Neural progenitor cell (in vitro differentiated cells): ENCODE measurements at regions not wholly inside any gene's neighbourhood (a gene's known extent, or its start where the extent isn't known, plus 50 kb on each side); places are given as distances from the start of the nearest gene placed in this dataset.

Source experiments
- DNase-seq: peaks from one replicate; pipeline ENCODE4 v3.0.0-alpha.2; 2016; ENCODE audit warnings: low spot score
- H2AFZ ChIP-seq: fragments of 200-600 bp; sonication (generic); replicated peaks from 2 replicates; pipeline ENCODE4 v1.6.1; 2016; ENCODE audit warnings: antibody characterized with exemption
- H3F3A ChIP-seq: fragments of 200-600 bp; sonication (generic); 2 replicates; pipeline ENCODE4 v1.6.1; 2016; ENCODE audit warnings: antibody characterized with exemption, low read depth
- H3K27ac ChIP-seq: fragments of 200-600 bp; sonication (generic); 2 replicates; pipeline ENCODE4 v1.5.1; 2016; ENCODE audit warnings: mild to moderate bottlenecking
- H3K27me3 ChIP-seq: fragments of 200-600 bp; sonication (generic); 2 replicates; pipeline ENCODE4 v1.6.1; 2016; ENCODE audit warnings: mild to moderate bottlenecking, moderate library complexity
- H3K36me3 ChIP-seq: fragments of 200-600 bp; sonication (generic); 2 replicates; pipeline ENCODE4 v1.5.1; 2016
- H3K4me1 ChIP-seq: fragments of 200-600 bp; sonication (generic); 2 replicates; pipeline ENCODE4 v1.6.1; 2016; ENCODE audit warnings: mixed run types
- H3K4me2 ChIP-seq: fragments of 200-600 bp; sonication (generic); 2 replicates; pipeline ENCODE4 v1.6.1; 2016
- H3K4me3 ChIP-seq: fragments of 200-600 bp; sonication (generic); 2 replicates; pipeline ENCODE4 v1.5.1; 2016
- H3K79me2 ChIP-seq: fragments of 200-600 bp; sonication (generic); 2 replicates; pipeline ENCODE4 v1.6.1; 2016; ENCODE audit warnings: low read depth
- H3K9ac ChIP-seq: fragments of 200-600 bp; sonication (generic); 2 replicates; pipeline ENCODE4 v1.6.1; 2016
- H3K9me3 ChIP-seq: fragments of 200-600 bp; sonication (generic); 2 replicates; pipeline ENCODE4 v1.5.1; 2016; ENCODE audit warnings: low read depth
- H4K20me1 ChIP-seq: fragments of 200-600 bp; sonication (generic); 2 replicates; pipeline ENCODE4 v1.6.1; 2016; ENCODE audit warnings: low read depth
- H3K27ac Mint-ChIP-seq: 3 replicates; pipeline ENCODE4 v1.8.0; 2021; ENCODE audit warnings: mixed read lengths
- H3K27me3 Mint-ChIP-seq: 2 replicates; pipeline ENCODE4 v1.8.0; 2022; ENCODE audit warnings: low read depth, mild to moderate bottlenecking, inconsistent platforms, moderate library complexity, mixed read lengths; ENCODE audit not compliant: insufficient read depth
- H3K36me3 Mint-ChIP-seq: 3 replicates; pipeline ENCODE4 v1.8.0; 2021; ENCODE audit warnings: mixed read lengths
- H3K4me1 Mint-ChIP-seq: 3 replicates; pipeline ENCODE4 v1.8.0; 2021; ENCODE audit warnings: mixed read lengths
- H3K4me3 Mint-ChIP-seq: 3 replicates; pipeline ENCODE4 v1.8.0; 2021; ENCODE audit warnings: mild to moderate bottlenecking, moderate library complexity, mixed read lengths
- H3K9me3 Mint-ChIP-seq: 3 replicates; pipeline ENCODE4 v1.8.0; 2020; ENCODE audit warnings: mixed read lengths
- EZH2 ChIP-seq: fragments of 200-600 bp; sonication (generic); IDR thresholded peaks from 2 replicates; pipeline ENCODE4 v1.6.1; 2017; ENCODE audit warnings: antibody characterized with exemption, mild to moderate bottlenecking, moderate library complexity
- EZH2phosphoT487 ChIP-seq: fragments of 200-600 bp; sonication (generic); IDR thresholded peaks from 2 replicates; pipeline ENCODE4 v1.6.1; 2017; ENCODE audit warnings: antibody characterized with exemption
- TF ChIP-seq, protein P1 (sequence below): fragments of 200-600 bp; sonication (generic); IDR thresholded peaks from 2 replicates; pipeline ENCODE4 v1.5.1; 2017; ENCODE audit warnings: antibody characterized with exemption, mild to moderate bottlenecking

DNA sequence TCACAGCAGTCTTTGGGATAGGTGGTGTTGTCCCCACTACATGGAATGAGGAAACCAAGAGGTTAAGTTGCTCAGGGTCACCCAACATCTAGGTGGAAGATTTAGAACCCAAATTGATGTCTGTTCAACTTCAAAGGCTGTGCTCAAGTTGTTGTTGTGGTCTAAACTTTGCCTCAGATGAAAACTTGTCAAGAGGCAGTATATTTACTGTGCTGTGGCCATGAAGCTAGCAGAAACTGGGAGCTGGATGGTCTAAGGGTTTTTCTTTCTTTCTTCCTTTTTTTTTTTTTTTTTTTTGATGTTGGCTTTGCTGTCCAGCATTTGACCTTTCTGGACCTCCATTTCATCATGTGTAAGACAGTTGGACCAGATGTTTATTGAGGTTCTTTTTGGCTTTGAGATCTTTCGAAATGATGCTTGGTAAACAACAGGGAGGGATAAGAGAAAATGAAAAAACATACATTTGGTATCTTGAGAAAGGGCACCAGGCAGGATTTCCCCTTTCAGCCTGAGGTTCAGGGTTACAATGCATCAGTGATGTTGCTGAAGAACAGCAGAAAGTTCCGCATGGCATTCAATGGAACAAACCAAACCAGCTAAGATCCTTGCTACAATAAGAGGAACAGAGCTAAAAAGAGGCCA lies 166.2 kb upstream of the RPS6KA3 start:
- Mint-ChIP-seq H3K27ac (no peak overlapping the region), H3K4me1 (no peaks in the 10 kb centered on the region)
- no peaks in the 10 kb centered on the region for H3F3A ChIP-seq

DNA sequence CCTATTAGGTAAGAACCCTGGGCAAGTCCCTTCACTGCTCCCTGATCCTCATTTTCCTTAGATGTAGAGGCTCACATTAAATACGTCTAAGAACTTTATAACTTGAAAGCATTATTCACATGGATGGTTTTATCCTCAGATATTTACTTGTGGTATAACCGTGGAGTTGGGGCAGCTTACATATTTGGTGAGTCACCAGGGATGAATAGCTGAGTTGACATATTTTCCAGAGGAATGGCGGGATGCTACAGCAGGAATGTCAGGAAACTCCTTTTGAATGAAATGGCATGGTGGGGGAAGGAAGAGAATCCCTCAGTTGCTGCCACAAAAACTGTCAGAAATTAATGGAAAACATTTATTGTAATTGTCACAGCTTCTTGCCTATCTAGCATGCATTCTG lies 165.3 kb upstream of the RPS6KA3 start:
- Mint-ChIP-seq H3K4me3 (no peak overlapping the region), H3K9me3 (no peaks in the 10 kb centered on the region), H3K4me1 (no peaks in the 10 kb centered on the region), H3K27me3 (peaks cover 3% of the 10 kb centered on the region), H3K36me3 (no peaks in the 10 kb centered on the region), H3K27ac (no peak overlapping the region)
- no peak for DNase-seq
- H3K27me3 ChIP-seq = no peaks in the 10 kb centered on the region
- no peaks in the 10 kb centered on the region for H3F3A ChIP-seq
- no peak overlapping the region for H3K4me3 ChIP-seq
- no peak overlapping the region for H3K4me2 ChIP-seq
- H3K4me1 ChIP-seq = no peaks in the 10 kb centered on the region
- no peak overlapping the region for H2AFZ ChIP-seq
- TF ChIP-seq EZH2 (no peak), EZH2phosphoT487 (no peak)
- TF ChIP-seq, protein P1, sequence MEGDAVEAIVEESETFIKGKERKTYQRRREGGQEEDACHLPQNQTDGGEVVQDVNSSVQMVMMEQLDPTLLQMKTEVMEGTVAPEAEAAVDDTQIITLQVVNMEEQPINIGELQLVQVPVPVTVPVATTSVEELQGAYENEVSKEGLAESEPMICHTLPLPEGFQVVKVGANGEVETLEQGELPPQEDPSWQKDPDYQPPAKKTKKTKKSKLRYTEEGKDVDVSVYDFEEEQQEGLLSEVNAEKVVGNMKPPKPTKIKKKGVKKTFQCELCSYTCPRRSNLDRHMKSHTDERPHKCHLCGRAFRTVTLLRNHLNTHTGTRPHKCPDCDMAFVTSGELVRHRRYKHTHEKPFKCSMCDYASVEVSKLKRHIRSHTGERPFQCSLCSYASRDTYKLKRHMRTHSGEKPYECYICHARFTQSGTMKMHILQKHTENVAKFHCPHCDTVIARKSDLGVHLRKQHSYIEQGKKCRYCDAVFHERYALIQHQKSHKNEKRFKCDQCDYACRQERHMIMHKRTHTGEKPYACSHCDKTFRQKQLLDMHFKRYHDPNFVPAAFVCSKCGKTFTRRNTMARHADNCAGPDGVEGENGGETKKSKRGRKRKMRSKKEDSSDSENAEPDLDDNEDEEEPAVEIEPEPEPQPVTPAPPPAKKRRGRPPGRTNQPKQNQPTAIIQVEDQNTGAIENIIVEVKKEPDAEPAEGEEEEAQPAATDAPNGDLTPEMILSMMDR = no peak
- no peaks in the 10 kb centered on the region for H3K79me2 ChIP-seq
- no peak overlapping the region for H3K9ac ChIP-seq
- no peak overlapping the region for H3K27ac ChIP-seq
- H3K36me3 ChIP-seq = no peaks in the 10 kb centered on the region
- no peaks in the 10 kb centered on the region for H3K9me3 ChIP-seq
- H4K20me1 ChIP-seq = no peaks in the 10 kb centered on the region

More for the DNA sequence above, 166.2 kb upstream of the RPS6KA3 start:
- Histone ChIP-seq H3K79me2 (no peaks in the 10 kb centered on the region), H3K9ac (no peak overlapping the region), H3K4me2 (no peak overlapping the region), H3K27me3 (no peaks in the 10 kb centered on the region), H3K36me3 (no peaks in the 10 kb centered on the region), H3K4me1 (no peaks in the 10 kb centered on the region), H2AFZ (no peak overlapping the region), H3K27ac (no peak overlapping the region), H3K4me3 (no peak overlapping the region), H4K20me1 (no peaks in the 10 kb centered on the region), H3K9me3 (no peaks in the 10 kb centered on the region)
- Mint-ChIP-seq H3K9me3 (no peaks in the 10 kb centered on the region), H3K4me3 (no peak overlapping the region), H3K36me3 (no peaks in the 10 kb centered on the region), H3K27me3 (peaks cover 2% of the 10 kb centered on the region)
- TF ChIP-seq EZH2phosphoT487 = no peak
- TF ChIP-seq, protein P1 = no peak
- no peak for TF ChIP-seq EZH2
- DNase-seq = no peak

DNA sequence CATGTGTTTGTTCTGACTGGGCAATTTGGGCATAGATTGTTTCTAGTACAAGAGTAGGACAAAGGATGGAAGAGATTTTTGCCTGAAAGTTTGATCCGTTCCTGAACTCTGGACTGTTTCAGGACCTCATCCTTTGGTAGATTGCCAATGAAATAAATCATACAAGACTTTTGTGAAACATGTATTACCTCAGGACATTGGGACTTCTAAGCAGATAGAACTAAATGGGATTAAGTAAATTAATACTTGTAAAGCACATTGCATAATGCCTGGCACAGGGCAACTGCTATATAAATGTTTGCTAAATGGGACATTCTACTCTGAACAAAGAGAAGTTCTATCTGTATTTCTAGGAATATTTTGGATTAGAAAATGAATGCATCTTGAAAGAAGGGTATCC lies 164.8 kb upstream of the RPS6KA3 start:
- H3K36me3 ChIP-seq = no peaks in the 10 kb centered on the region
- Mint-ChIP-seq H3K27me3 (peaks cover 4% of the 10 kb centered on the region), H3K9me3 (no peaks in the 10 kb centered on the region), H3K4me1 (no peaks in the 10 kb centered on the region), H3K36me3 (no peaks in the 10 kb centered on the region), H3K4me3 (no peak overlapping the region), H3K27ac (no peak overlapping the region)
- no peaks in the 10 kb centered on the region for H4K20me1 ChIP-seq
- TF ChIP-seq EZH2 = no peak
- no peak for TF ChIP-seq EZH2phosphoT487
- TF ChIP-seq, protein P1 = no peak
- no peak overlapping the region for H3K9ac ChIP-seq
- no peak overlapping the region for H3K27ac ChIP-seq
- no peaks in the 10 kb centered on the region for H3K9me3 ChIP-seq
- no peaks in the 10 kb centered on the region for H3K79me2 ChIP-seq
- H3F3A ChIP-seq = no peaks in the 10 kb centered on the region
- H3K4me1 ChIP-seq = no peaks in the 10 kb centered on the region
- H3K27me3 ChIP-seq = no peaks in the 10 kb centered on the region
- DNase-seq = no peak
- H3K4me2 ChIP-seq = no peak overlapping the region
- H2AFZ ChIP-seq = no peak overlapping the region
- H3K4me3 ChIP-seq = no peak overlapping the region
